OCI-LY1 (cell line): ENCODE measurements at regions not wholly inside any gene's neighbourhood (a gene's known extent, or its start where the extent isn't known, plus 50 kb on each side); places are given as distances from the start of the nearest gene placed in this dataset.
"Not testable (repeated sequence)": the region's sequence is repeated elsewhere in the genome, so short reads cannot be mapped to it uniquely, and the experiment has no call there.

Experiments used
- CTCF ChIP-seq: fragments of 200-600 bp; sonication (generic), shearing (Covaris generic); IDR thresholded peaks from 2 replicates; pipeline ENCODE4 v1.5.1; 2017; ENCODE audit warnings: mild to moderate bottlenecking, antibody characterized with exemption, low read length, moderate library complexity, mixed read lengths
- EZH2 ChIP-seq: fragments of 200-600 bp; sonication (generic), shearing (Covaris generic); IDR thresholded peaks from 2 replicates; pipeline ENCODE4 v1.8.0; 2017; ENCODE audit warnings: borderline replicate concordance, mixed run types, mild to moderate bottlenecking, antibody characterized with exemption, low read length, moderate library complexity, mixed read lengths

DNA sequence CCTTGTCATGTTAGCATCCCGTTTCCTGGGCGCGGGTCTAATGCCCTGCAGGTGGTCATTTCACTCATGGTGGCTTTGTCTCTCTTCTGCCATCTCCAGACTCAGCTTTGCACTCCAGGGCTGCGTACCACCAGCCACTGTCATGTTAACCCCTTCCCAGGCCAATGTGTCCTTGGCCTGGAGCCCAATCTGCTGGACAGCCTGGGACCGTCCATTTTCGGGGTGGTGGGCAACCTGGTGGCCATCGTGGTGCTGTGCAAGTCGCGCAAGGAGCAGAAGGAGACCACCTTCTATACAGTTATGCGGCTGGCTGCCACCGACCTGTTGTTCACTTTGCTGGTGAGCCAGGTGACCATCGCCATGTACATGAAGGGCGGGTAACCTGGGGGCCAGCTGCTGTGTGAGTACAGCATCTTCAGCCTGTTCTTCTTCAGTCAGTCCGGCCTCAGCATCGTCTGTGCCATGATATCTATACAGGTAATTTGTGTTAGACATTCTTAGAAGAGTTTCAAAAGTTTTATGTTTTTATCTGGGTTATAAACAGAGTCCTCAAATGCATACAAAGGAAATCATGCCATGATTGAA is 1654.0 kb downstream of the SPATA31A7 start:
- not testable (repeated sequence) for TF ChIP-seq EZH2, CTCF
